ENCODE measurements at regions not wholly inside any gene's neighbourhood (a gene's known extent, or its start where the extent isn't known, plus 50 kb on each side); places are given as distances from the start of the nearest gene placed in this dataset.
"Not testable (repeated sequence)": the region's sequence is repeated elsewhere in the genome, so short reads cannot be mapped to it uniquely, and the experiment has no call there.

DNA sequence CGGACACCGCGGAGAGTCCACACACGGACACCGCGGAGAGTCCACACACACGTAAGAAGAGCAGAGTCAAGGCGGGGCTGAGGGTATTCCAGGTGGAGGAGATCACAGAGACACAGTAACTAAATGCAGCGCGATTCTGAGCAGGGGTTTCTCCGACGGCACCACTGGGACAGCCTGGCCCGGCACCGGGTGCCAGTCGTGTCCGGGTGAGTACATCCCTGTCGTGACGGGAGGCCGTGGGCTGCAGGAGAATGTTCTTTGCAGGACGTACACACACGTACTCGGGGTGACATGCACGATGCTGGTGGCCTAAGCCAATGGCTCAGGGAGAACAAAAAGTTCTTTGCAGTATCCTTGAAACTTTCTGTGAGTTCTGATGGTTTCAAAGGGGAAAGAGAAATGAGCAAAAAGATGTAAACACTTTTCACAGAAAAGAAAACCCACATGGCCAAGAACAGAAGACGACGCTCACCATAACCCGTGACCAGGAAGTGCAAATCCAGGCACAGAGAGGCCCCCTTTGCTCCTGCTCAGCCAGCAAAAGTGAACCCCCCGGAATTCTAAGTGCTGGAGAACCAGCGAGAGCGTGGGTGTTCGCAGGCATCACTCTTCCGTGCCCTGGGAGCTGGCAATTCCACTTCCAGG lies 53.7 kb upstream of the METRNL start:
- Histone ChIP-seq H3K9me3 (ENCODE audit: low read depth) (no peaks in the 10 kb centered on the region), H3K4me3 (no peak overlapping the region), H3K4me1 (ENCODE audit: low read depth) (peaks cover 3% of the 10 kb centered on the region), H3K27me3 (no peaks in the 10 kb centered on the region), H3K27ac (no peak overlapping the region), H3K36me3 (no peaks in the 10 kb centered on the region)
- no peak for DNase-seq (ENCODE audit: low read depth in 1 of 2, low spot score in 1 of 2)
- TF ChIP-seq, protein P1, sequence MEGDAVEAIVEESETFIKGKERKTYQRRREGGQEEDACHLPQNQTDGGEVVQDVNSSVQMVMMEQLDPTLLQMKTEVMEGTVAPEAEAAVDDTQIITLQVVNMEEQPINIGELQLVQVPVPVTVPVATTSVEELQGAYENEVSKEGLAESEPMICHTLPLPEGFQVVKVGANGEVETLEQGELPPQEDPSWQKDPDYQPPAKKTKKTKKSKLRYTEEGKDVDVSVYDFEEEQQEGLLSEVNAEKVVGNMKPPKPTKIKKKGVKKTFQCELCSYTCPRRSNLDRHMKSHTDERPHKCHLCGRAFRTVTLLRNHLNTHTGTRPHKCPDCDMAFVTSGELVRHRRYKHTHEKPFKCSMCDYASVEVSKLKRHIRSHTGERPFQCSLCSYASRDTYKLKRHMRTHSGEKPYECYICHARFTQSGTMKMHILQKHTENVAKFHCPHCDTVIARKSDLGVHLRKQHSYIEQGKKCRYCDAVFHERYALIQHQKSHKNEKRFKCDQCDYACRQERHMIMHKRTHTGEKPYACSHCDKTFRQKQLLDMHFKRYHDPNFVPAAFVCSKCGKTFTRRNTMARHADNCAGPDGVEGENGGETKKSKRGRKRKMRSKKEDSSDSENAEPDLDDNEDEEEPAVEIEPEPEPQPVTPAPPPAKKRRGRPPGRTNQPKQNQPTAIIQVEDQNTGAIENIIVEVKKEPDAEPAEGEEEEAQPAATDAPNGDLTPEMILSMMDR (IDR thresholded peaks at IDR 0.05; ENCODE audit: low read depth, low read length), result no peak

DNA sequence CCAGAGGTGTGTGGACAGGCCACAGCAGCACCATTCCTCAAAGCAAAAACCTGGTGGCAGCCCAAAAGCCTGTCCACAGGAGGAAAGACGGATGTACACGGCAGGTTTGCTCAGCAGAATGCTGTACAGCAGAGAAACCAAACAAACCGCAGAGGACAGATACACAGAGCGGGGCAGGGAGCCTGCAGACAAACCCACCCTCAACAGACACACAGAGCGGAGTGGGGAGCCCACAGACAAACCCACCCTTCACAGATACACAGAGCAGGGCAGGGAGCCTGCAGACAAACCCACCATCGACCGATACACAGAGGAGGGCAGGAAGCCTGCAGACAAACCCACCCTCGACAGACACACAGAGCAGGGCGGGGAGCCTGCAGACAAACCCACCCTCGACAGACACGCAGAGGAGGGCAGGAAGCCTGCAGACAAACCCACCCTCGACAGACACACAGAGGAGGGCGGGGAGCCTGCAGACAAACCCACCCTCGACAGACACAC lies 53.0 kb upstream of the METRNL start:
- Histone ChIP-seq H3K27me3 (no peaks in the 10 kb centered on the region), H3K4me3 (no peak overlapping the region), H3K27ac (no peak overlapping the region), H3K4me1 (ENCODE audit: low read depth) (peaks cover 3% of the 10 kb centered on the region), H3K36me3 (no peaks in the 10 kb centered on the region), H3K9me3 (ENCODE audit: low read depth) (no peaks in the 10 kb centered on the region)
- TF ChIP-seq, protein P1 (IDR thresholded peaks at IDR 0.05; ENCODE audit: low read depth, low read length), result no peak
- DNase-seq (ENCODE audit: low read depth in 1 of 2, low spot score in 1 of 2), result no peak

DNA sequence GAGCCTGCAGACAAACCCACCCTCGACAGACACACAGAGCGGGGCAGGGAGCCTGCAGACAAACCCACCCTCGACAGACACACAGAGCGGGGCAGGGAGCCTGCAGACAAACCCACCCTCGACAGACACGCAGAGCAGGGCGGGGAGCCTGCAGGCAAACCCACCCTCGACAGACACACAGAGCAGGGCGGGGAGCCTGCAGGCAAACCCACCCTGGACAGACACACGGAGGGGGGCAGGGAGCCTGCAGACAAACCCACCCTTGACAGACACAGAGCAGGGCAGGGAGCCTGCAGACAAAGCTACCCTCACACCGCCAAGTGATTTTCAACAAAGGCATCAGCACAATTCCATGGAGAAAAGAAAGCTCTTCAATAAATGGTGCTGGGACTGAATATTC lies 52.5 kb upstream of the METRNL start:
- not testable (repeated sequence) for H3K36me3 ChIP-seq; DNase-seq (ENCODE audit: low read depth in 1 of 2, low spot score in 1 of 2); H3K9me3 ChIP-seq (ENCODE audit: low read depth); H3K4me3 ChIP-seq; H3K27me3 ChIP-seq; H3K27ac ChIP-seq; H3K4me1 ChIP-seq (ENCODE audit: low read depth)

DNA sequence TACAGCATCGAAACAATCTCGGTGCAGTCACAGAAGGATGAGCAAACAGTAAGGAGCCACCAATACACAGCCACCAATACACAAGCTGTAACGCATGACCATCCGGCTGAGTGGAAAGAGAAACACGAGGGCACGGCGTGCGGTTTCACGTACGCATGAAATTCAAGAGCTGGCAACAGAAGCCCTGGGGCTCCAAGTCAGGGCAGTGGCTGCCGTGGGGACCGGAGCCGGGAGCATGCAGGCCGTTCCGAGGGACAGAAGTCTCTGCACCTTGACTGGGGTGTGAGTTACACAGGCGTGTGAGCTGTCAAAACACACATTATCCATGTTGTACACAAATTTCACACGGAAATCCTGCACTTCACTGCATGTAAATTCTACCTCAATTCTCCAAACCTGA lies 50.6 kb upstream of the METRNL start:
- TF ChIP-seq, protein P1 (IDR thresholded peaks at IDR 0.05; ENCODE audit: low read depth, low read length), result no peak
- DNase-seq (ENCODE audit: low read depth in 1 of 2, low spot score in 1 of 2), result no peak
- Histone ChIP-seq H3K9me3 (ENCODE audit: low read depth) (no peaks in the 10 kb centered on the region), H3K4me1 (ENCODE audit: low read depth) (peaks cover 3% of the 10 kb centered on the region), H3K36me3 (no peaks in the 10 kb centered on the region), H3K4me3 (no peak overlapping the region), H3K27me3 (no peaks in the 10 kb centered on the region), H3K27ac (no peak overlapping the region)

DNA sequence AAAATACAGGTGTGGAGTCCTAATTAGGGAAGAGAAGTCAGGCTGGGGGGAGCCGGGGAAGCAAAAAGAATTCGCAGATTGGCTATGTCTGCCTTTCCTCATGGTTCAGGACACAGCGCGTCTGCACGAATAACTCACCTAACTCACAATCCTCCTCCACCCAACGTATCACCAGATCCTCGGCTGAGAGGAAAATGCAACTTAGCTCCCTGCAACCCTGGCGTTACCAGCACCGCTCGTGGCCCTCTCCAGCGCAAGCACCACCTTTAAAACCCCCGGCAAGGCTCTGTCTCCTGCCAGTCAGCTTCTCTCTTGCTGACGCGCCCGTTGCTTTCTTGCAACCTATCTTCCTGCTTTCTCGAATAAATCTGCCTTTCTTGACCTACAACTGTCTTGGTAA lies 49.8 kb upstream of the METRNL start:
- H3K27me3 ChIP-seq, result no peaks in the 10 kb centered on the region
- H3K27ac ChIP-seq, result no peak overlapping the region
- H3K4me1 ChIP-seq (ENCODE audit: low read depth), result peaks cover 3% of the 10 kb centered on the region
- H3K4me3 ChIP-seq, result no peak overlapping the region
- TF ChIP-seq, protein P1 (IDR thresholded peaks at IDR 0.05; ENCODE audit: low read depth, low read length), result no peak
- DNase-seq (ENCODE audit: low read depth in 1 of 2, low spot score in 1 of 2), result no peak
- no peaks in the 10 kb centered on the region for H3K9me3 ChIP-seq (ENCODE audit: low read depth)
- H3K36me3 ChIP-seq, result no peaks in the 10 kb centered on the region

Data from cardiac muscle cell (in vitro differentiated cells and primary cell).